GDM1 (cell line): ENCODE measurements at regions not wholly inside any gene's neighbourhood (a gene's known extent, or its start where the extent isn't known, plus 50 kb on each side); places are given as distances from the start of the nearest gene placed in this dataset.

Source experiments
- DNase-seq: peaks from one replicate; lab custom pipeline; 2025; lab: John Stamatoyannopoulos, UW

GRCh38 chr5:175805256-175806011, 65.9 kb upstream of the CPLX2 start:
- no peak for DNase-seq

- DNase-seq: no peak
Measured at GRCh38 chr5:175808711-175809110, 62.7 kb upstream of the CPLX2 start.

- no peak for DNase-seq
Measured at GRCh38 chr5:175809531-175810121, 61.8 kb upstream of the CPLX2 start.

- DNase-seq: no peak
Measured at GRCh38 chr5:175810457-175810856, 60.9 kb upstream of the CPLX2 start.

- no peak for DNase-seq
Measured at GRCh38 chr5:175811589-175811988, 59.8 kb upstream of the CPLX2 start.

- DNase-seq: no peak
Measured at GRCh38 chr5:175813943-175814630, 57.3 kb upstream of the CPLX2 start.

GRCh38 chr5:175814691-175815090, 56.7 kb upstream of the CPLX2 start:
- no peak for DNase-seq

GRCh38 chr5:175815126-175815913, 56.1 kb upstream of the CPLX2 start:
- DNase-seq: no peak

- no peak for DNase-seq
Measured at GRCh38 chr5:175816348-175816747, 55.0 kb upstream of the CPLX2 start.

GRCh38 chr5:175819090-175819425, 52.3 kb upstream of the CPLX2 start:
- DNase-seq: no peak

GRCh38 chr5:175820230-175820629, 51.1 kb upstream of the CPLX2 start:
- no peak for DNase-seq
